HFFc6 (cell line): ENCODE measurements at regions not wholly inside any gene's neighbourhood (a gene's known extent, or its start where the extent isn't known, plus 50 kb on each side); places are given as distances from the start of the nearest gene placed in this dataset.

Source experiments
- DNase-seq: peaks from one replicate; pipeline ENCODE4 v3.0.0-alpha.2; 2018
- H3K27ac Mint-ChIP-seq: 2 replicates; pipeline ENCODE4 v1.8.0; 2020; ENCODE audit warnings: mild to moderate bottlenecking, mixed read lengths
- H3K27me3 Mint-ChIP-seq: 2 replicates; pipeline ENCODE4 v1.8.0; 2021; ENCODE audit warnings: mild to moderate bottlenecking, moderate library complexity, mixed read lengths; ENCODE audit not compliant: insufficient read depth
- H3K36me3 Mint-ChIP-seq: 2 replicates; pipeline ENCODE4 v1.8.0; 2021; ENCODE audit warnings: low read depth, mixed read lengths
- H3K4me1 Mint-ChIP-seq: 2 replicates; pipeline ENCODE4 v1.8.0; 2020; ENCODE audit warnings: low read depth, mixed read lengths
- H3K4me3 Mint-ChIP-seq: 2 replicates; pipeline ENCODE4 v1.8.0; 2020; ENCODE audit warnings: mild to moderate bottlenecking, moderate library complexity, mixed read lengths
- H3K9me3 Mint-ChIP-seq: 2 replicates; pipeline ENCODE4 v1.8.0; 2020; ENCODE audit warnings: mild to moderate bottlenecking, mixed read lengths
- CTCF ChIP-seq: fragments of 200-600 bp; sonication (generic); IDR thresholded peaks from 2 replicates; pipeline ENCODE4 v1.5.0; 2021; ENCODE audit warnings: antibody characterized with exemption, mild to moderate bottlenecking

- H3K4me3 Mint-ChIP-seq = no peak overlapping the region
- H3K27me3 Mint-ChIP-seq = no peaks in the 10 kb centered on the region
- no peak overlapping the region for H3K27ac Mint-ChIP-seq
- peaks cover 24% of the 10 kb centered on the region for H3K9me3 Mint-ChIP-seq
- no peaks in the 10 kb centered on the region for H3K36me3 Mint-ChIP-seq
- TF ChIP-seq CTCF = no peak
- DNase-seq = no peak
- H3K4me1 Mint-ChIP-seq = no peaks in the 10 kb centered on the region
Observed at GRCh38 chr13:61128850-61129645, 286.6 kb downstream of the PCDH20 start.

- no peak for DNase-seq
- no peak for TF ChIP-seq CTCF
- H3K4me1 Mint-ChIP-seq = no peaks in the 10 kb centered on the region
- H3K36me3 Mint-ChIP-seq = no peaks in the 10 kb centered on the region
- peaks cover 40% of the 10 kb centered on the region for H3K9me3 Mint-ChIP-seq
- H3K27ac Mint-ChIP-seq = no peak overlapping the region
- no peaks in the 10 kb centered on the region for H3K27me3 Mint-ChIP-seq
- H3K4me3 Mint-ChIP-seq = no peak overlapping the region
Observed at GRCh38 chr13:61123538-61124289, 291.9 kb downstream of the PCDH20 start.

- H3K27ac Mint-ChIP-seq = no peak overlapping the region
- no peaks in the 10 kb centered on the region; the same call in 1 of the 2 replicates for H3K36me3 Mint-ChIP-seq
- H3K27me3 Mint-ChIP-seq = no peaks in the 10 kb centered on the region
- DNase-seq = no peak
- no peak for TF ChIP-seq CTCF
- no peak overlapping the region for H3K4me3 Mint-ChIP-seq
- peaks cover 25% of the 10 kb centered on the region for H3K9me3 Mint-ChIP-seq
- no peaks in the 10 kb centered on the region for H3K4me1 Mint-ChIP-seq
Observed at GRCh38 chr13:61113140-61113658, 302.4 kb downstream of the PCDH20 start.

GRCh38 chr13:61111529-61111928, 304.1 kb downstream of the PCDH20 start:
- no peak overlapping the region for H3K27ac Mint-ChIP-seq
- no peak for DNase-seq
- H3K4me1 Mint-ChIP-seq = no peaks in the 10 kb centered on the region
- peaks cover 23% of the 10 kb centered on the region for H3K9me3 Mint-ChIP-seq
- no peak for TF ChIP-seq CTCF
- H3K36me3 Mint-ChIP-seq = no peaks in the 10 kb centered on the region; the same call in 1 of the 2 replicates
- H3K27me3 Mint-ChIP-seq = no peaks in the 10 kb centered on the region
- no peak overlapping the region for H3K4me3 Mint-ChIP-seq

- TF ChIP-seq CTCF = no peak
- no peak overlapping the region for H3K4me3 Mint-ChIP-seq
- peaks cover 21% of the 10 kb centered on the region for H3K9me3 Mint-ChIP-seq
- no peaks in the 10 kb centered on the region for H3K4me1 Mint-ChIP-seq
- no peak overlapping the region for H3K27ac Mint-ChIP-seq
- DNase-seq = no peak
- no peaks in the 10 kb centered on the region; the same call in 1 of the 2 replicates for H3K36me3 Mint-ChIP-seq
- no peaks in the 10 kb centered on the region for H3K27me3 Mint-ChIP-seq
Observed at GRCh38 chr13:61110732-61111131, 304.9 kb downstream of the PCDH20 start.
